GM19397 (cell line): ENCODE measurements at regions not wholly inside any gene's neighbourhood (a gene's known extent, or its start where the extent isn't known, plus 50 kb on each side); places are given as distances from the start of the nearest gene placed in this dataset.

Experiments used
- ATAC-seq: cut with Tn5 transposase; IDR thresholded peaks from one replicate; pipeline ENCODE4 v1.9.1; 2021; ENCODE audit warnings: mild to moderate bottlenecking, moderate library complexity; ENCODE audit not compliant: unreplicated experiment

DNA sequence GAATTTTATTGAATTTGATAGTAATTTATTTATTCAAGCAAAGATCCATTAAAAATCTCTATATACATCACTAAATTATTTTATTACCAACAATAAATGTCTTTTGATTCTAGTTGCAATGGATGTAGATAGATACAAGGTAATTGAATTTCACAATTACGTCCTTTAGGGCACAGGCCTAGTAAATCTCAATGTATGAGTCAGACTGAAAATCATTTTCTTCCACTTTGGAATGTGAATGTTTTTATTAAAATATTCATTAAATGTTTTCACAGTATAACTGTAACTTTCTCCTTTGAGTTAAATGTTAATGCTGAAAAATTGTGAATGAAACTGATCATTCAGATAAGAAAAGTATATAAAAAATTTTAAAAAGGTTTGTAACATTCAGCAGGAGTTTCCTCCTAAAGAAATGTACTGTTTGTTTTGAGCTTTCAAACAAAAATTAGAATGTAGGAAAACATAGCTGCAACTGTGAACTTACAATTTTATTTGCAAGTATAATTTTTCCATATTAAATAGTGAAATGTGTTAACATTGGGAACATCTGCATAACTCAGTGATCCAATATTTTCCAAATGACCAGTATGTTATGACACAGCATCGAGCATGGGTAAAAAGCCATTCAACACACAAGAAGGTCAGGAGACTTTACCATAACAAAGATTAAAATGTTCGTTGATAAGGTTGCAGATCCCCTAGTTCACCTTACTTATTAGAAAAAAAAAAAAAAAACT lies 663.7 kb downstream of the METTL4 start:
- no peak for ATAC-seq

GRCh38 chr18:1914489-1914888 lies 656.8 kb downstream of the METTL4 start:
- ATAC-seq: no peak

- no peak for ATAC-seq
Measured at GRCh38 chr18:1916869-1917523, 654.3 kb downstream of the METTL4 start.

DNA sequence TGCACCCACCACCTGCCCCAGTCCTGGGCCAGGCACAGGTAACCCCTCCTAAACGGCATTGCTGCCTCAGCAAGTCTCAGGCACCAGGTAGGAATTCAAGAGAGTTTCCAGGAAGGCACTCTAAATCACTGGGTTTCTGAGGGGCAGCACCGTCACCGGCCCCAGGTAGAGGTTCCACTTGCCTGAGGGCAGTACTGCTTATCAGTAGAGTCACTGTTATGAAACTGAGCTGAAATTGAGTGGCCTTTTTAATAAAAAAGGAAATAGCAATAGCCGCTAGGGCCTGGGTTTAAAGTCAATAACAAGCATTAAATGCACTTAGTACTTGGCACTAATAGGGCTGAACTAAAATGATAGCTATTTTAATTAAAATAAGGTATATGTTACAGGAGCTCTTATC lies 653.7 kb downstream of the METTL4 start:
- ATAC-seq: no peak

DNA sequence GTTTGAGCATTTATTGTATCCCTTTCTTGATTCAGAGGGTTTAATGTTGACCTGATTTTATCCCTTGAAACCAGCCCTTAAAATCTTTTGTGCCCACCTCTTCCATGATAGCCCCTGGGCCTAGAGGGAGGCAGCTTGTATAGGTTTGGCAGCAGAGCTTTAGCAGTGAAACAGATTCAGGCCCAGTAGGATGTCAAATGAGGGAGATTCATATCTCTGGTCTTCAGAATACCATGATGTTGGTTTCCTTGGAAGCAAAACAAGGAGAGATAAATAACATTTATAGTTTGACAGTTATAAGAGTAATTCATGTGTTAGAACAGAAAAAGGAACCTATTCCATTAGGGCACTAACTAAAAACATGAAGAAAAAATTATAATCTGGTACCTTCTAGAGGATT lies 649.2 kb downstream of the METTL4 start:
- ATAC-seq: no peak

DNA sequence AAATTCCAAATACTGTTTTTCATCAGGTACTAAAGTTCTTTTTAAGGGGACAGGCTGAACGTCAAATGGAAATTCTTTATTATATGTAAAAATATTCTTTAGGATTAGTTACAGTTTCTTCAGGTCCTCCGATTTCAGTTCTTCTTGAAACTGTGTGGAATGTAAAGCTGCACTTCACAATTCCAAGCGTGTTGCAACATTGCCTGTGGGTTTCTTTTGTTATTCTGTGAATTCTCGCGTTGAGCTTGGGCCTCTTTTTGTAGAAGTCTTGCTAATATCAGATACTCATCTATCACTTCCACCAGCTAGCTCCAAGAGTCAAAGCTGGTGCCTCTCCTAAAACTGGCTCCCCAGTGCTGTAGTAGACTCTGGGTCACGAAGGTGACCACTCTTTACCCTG lies 642.6 kb downstream of the METTL4 start:
- no peak for ATAC-seq

- no peak for ATAC-seq
Measured at GRCh38 chr18:1929720-1930119, 641.6 kb downstream of the METTL4 start.

DNA sequence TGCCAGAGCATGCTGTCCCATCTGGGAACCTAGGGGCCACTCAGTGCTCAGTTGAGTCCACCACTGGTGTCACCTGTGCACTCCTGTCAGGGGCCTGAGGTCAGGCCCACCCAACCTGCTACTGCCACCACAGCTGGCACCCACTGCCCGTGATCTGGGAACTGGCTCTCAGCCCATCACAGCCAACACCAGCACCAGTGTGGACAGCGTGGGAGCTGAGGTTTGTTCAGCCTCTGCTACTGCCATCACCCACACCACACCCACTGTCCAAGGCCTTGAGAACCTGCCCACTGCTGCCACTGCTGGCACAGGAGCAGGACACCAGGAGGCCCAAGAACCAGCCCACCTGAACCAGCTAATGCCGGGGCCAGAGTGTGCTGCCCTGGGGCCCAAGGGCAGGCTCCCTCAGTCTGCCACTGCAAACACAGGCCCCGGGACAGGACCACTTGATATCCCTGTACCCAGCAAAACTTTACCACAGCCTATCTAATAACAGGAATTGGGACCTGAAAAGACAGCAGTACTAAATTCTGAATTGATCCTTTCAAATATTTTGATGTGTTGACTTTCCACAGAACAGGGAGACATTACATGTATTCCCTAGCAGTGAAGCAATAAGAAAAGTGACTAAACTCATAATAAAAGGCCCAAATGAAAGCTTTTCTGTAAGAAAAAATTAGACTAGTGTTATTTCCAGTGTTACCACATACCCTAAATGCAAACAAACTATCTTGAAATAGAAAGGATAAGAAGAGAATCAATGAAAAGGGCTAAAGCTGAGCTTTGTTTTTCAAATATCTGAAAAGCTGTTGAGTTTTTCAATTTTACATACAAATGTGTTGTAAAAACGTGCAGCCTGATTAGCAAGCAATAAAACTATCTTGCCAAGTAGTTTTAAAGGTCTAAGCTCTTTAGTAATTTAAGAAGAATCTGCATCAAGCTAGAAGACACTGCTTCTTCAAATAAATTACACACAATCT lies 640.7 kb downstream of the METTL4 start:
- ATAC-seq: no peak

DNA sequence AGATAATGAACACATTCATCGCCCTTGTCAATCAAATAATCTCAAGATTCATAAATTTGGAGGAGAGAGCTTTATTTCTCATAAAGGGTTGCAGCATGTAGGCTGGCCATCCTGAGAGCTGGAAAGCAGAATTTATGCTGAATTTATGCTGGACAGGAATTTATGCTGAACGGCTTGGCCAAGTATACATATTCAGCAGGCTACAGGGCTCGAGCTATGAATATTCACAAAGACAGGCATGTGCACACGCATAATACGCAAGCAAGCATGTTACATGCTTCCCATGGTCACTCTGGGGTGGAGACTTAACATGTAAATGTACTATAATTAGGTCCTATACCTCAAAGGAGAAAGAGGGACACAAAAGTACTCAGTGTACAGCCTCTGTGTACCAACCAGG lies 618.8 kb downstream of the METTL4 start:
- no peak for ATAC-seq

GRCh38 chr18:1954583-1955312 lies 616.6 kb downstream of the METTL4 start:
- no peak for ATAC-seq

GRCh38 chr18:1958798-1959197 lies 612.5 kb downstream of the METTL4 start:
- ATAC-seq: no peak

GRCh38 chr18:1965016-1965415 lies 606.3 kb downstream of the METTL4 start:
- no peak for ATAC-seq

DNA sequence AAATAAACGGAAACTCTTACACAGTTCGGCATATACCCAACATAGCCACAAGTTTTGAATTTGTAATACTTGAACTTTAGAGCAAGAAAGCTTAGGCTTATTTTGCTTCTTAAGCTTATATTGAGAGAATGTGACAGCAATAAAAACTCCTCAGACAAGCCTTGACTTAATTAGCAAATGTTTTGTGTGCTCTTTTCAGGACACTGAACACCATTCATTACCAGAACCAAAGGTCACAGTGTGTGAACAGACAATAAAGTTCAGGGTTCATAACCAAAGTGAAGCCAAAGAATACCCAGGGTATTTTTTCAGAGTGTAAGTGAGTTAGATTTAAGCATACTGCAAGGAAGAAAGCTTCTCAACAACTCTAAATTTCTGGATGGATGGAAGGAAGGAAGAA lies 605.8 kb downstream of the METTL4 start:
- ATAC-seq: no peak

GRCh38 chr18:1968801-1969498 lies 602.4 kb downstream of the METTL4 start:
- no peak for ATAC-seq

- no peak for ATAC-seq
Measured at GRCh38 chr18:1976484-1976883, 594.8 kb downstream of the METTL4 start.

DNA sequence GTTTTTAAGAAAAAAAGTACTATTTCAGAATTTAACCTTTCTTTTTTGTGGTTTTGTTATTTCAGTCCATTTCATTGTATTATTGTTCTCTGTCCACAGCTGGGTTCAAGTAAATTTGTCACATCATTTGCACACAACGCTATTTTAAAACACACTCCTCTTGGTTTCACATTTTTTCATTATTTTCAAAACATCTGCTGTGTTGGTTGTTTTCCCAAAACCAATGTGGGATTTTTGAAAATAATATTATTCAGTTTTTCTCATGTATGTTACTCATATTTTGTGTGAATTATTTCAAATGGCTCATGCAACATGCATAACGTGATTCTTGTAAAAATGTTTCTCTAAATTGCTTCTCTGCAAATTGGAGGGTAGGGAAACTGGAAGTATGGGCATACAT lies 589.2 kb downstream of the METTL4 start:
- no peak for ATAC-seq

DNA sequence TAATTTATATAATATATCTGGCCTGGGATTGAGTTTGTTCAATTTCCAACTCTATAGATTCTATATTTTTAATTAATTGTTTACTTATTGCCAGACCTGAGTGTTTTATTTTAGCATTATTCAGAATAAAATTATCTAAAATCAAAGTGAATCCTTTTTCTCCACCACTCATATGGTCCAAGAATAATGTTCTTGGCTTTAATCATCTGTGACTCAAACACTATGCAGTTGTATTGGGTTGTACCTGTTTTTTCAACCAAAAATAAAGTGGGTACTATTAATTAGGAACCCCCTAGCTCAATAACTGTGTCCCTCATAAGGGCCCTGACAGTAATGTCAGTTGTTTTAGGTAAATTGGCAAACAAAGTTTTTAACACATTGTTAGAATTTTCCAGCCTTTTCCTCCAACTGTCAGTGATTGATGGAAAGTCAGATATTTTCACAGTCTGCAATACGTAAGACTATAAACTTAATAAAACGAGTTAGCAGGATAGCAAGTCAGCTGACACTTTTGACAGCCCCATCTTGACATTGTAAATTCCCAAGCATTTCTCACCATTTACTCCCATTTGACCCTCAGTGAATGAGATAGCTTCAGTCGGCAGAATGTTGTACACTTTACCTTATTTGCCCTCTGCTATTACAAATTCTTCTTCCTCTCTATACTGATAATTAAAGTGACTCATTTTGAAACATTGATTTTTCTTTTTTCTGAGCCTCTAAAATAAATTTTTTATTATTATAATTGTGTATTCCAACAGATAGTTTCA lies 587.4 kb downstream of the METTL4 start:
- no peak for ATAC-seq

- no peak for ATAC-seq
Measured at GRCh38 chr18:1993866-1994265, 577.4 kb downstream of the METTL4 start.

DNA sequence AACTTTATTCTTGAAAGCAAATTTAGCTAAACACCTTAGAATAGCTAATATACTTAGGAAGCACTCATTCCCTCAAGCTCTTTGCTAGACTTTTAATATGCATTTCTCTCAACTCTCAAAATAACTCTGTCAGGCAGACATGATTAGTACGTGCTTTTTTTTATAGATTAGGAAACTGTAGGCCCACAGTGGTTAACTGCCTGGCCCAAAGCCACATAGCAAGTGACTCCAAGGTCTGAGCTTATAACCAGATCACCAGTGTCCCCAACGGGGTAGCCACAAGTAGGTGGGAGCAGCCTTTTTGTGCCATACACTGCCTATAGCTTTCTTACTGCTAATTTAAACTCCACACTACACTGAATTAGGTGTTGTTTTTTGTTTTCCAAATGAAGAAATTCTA lies 576.8 kb downstream of the METTL4 start:
- no peak for ATAC-seq
